SU-DHL-6 (cell line): ENCODE measurements at regions not wholly inside any gene's neighbourhood (a gene's known extent, or its start where the extent isn't known, plus 50 kb on each side); places are given as distances from the start of the nearest gene placed in this dataset.

Experiments
- H2AFZ ChIP-seq: fragments of 200-600 bp; sonication (generic); 2 replicates; pipeline ENCODE4 v1.6.1; 2014; ENCODE audit warnings: low read depth, mild to moderate bottlenecking, moderate library complexity, mixed read lengths, antibody characterized with exemption, low read length; ENCODE audit not compliant: severe bottlenecking
- H3F3A ChIP-seq: fragments of 200-600 bp; shearing (Covaris generic); 2 replicates; pipeline ENCODE4 v1.6.0; 2016; ENCODE audit warnings: antibody characterized with exemption, mild to moderate bottlenecking; ENCODE audit not compliant: insufficient read depth
- H3K27ac ChIP-seq: fragments of 200-600 bp; sonication (generic); 2 replicates; pipeline ENCODE4 v1.5.1; 2016; ENCODE audit warnings: low read depth, mild to moderate bottlenecking, low read length, moderate library complexity, mixed read lengths
- H3K27me3 ChIP-seq: fragments of 200-600 bp; sonication (generic), shearing (Covaris generic); 2 replicates; pipeline ENCODE4 v1.6.0; 2014; ENCODE audit warnings: mild to moderate bottlenecking, low read length
- H3K36me3 ChIP-seq: fragments of 200-600 bp; sonication (generic); 2 replicates; pipeline ENCODE4 v1.6.1; 2014; ENCODE audit warnings: mild to moderate bottlenecking, low read length, mixed read lengths
- H3K4me2 ChIP-seq: fragments of 300-600, 200-600 bp; shearing (Covaris generic), sonication (generic); 2 replicates; pipeline ENCODE4 v1.6.0; 2014; ENCODE audit warnings: low read length, low read depth, mild to moderate bottlenecking; ENCODE audit not compliant: poor library complexity, severe bottlenecking
- H3K4me3 ChIP-seq: fragments of 200-600 bp; sonication (generic); 2 replicates; pipeline ENCODE4 v1.5.1; 2014; ENCODE audit warnings: antibody characterized with exemption, low read length, mild to moderate bottlenecking, mixed read lengths; ENCODE audit not compliant: insufficient read depth, poor library complexity, severe bottlenecking
- H3K79me2 ChIP-seq: fragments of 200-600 bp; sonication (generic); 2 replicates; pipeline ENCODE4 v1.6.1; 2014; ENCODE audit warnings: mild to moderate bottlenecking, low read length, moderate library complexity; ENCODE audit not compliant: insufficient read depth
- H3K9ac ChIP-seq: fragments of 200-600 bp; sonication (generic); 2 replicates; pipeline ENCODE4 v1.7.0; 2014; ENCODE audit warnings: mild to moderate bottlenecking, low read length
- H3K9me2 ChIP-seq: fragments of 200-600 bp; sonication (generic); replicated peaks from 2 replicates; pipeline ENCODE4 v1.6.1; 2014; ENCODE audit warnings: low read length; ENCODE audit not compliant: insufficient read depth
- H3K9me3 ChIP-seq: fragments of 200-600 bp; sonication (generic); 2 replicates; pipeline ENCODE4 v1.6.1; 2014; ENCODE audit warnings: low read length, mixed read lengths; ENCODE audit not compliant: insufficient read depth
- H4K20me1 ChIP-seq: fragments of 200-600 bp; sonication (generic); 2 replicates; pipeline ENCODE4 v1.6.1; 2014; ENCODE audit warnings: low read depth, mild to moderate bottlenecking, antibody characterized with exemption, low read length, moderate library complexity, mixed read lengths
- CTCF ChIP-seq: fragments of 200-600 bp; sonication (generic); IDR thresholded peaks from one replicate; pipeline ENCODE4 v1.5.1; 2017; ENCODE audit warnings: antibody characterized with exemption, mild to moderate bottlenecking, low read length, moderate library complexity; ENCODE audit not compliant: insufficient read depth, poor library complexity, severe bottlenecking
- EZH2phosphoT487 ChIP-seq: fragments of 200-600 bp; sonication (generic), shearing (Covaris generic); conservative IDR thresholded peaks from 2 replicates; pipeline ENCODE4 v1.6.1; 2018; ENCODE audit warnings: mild to moderate bottlenecking, antibody characterized with exemption, low read length, moderate library complexity, mixed read lengths

- Histone ChIP-seq H3K36me3 (no peaks in the 10 kb centered on the region), H3K9ac (no peak overlapping the region), H3K4me2 (no peak overlapping the region), H4K20me1 (no peaks in the 10 kb centered on the region), H3K27ac (no peak overlapping the region), H3F3A (no peaks in the 10 kb centered on the region), H2AFZ (no peak overlapping the region), H3K9me3 (no peaks in the 10 kb centered on the region), H3K27me3 (no peaks in the 10 kb centered on the region), H3K79me2 (no peaks in the 10 kb centered on the region), H3K4me3 (no peak overlapping the region), H3K9me2 (no peaks in the 10 kb centered on the region)
- TF ChIP-seq CTCF (no peak), EZH2phosphoT487 (no peak)
Measured at GRCh38 chr7:46224363-46224762, 303.3 kb upstream of the IGFBP3 start.

GRCh38 chr7:46220066-46220630, 299.1 kb upstream of the IGFBP3 start:
- no peak for TF ChIP-seq CTCF
- no peak for TF ChIP-seq EZH2phosphoT487
- Histone ChIP-seq H3K36me3 (no peaks in the 10 kb centered on the region), H3K9me2 (no peaks in the 10 kb centered on the region; the same call in 1 of the 2 replicates), H2AFZ (no peak overlapping the region), H3K4me3 (no peak overlapping the region), H3K4me2 (no peak overlapping the region), H3K79me2 (no peaks in the 10 kb centered on the region), H3K9ac (no peak overlapping the region), H4K20me1 (no peaks in the 10 kb centered on the region), H3K27ac (no peak overlapping the region), H3K27me3 (no peaks in the 10 kb centered on the region), H3F3A (no peaks in the 10 kb centered on the region), H3K9me3 (no peaks in the 10 kb centered on the region)

GRCh38 chr7:46218461-46219200, 297.6 kb upstream of the IGFBP3 start:
- H3K27ac ChIP-seq, result no peak overlapping the region
- H3K79me2 ChIP-seq, result no peaks in the 10 kb centered on the region
- TF ChIP-seq CTCF, result no peak
- TF ChIP-seq EZH2phosphoT487, result no peak
- H3K4me2 ChIP-seq, result no peak overlapping the region
- H3K9me2 ChIP-seq, result no peaks in the 10 kb centered on the region; the same call in 1 of the 2 replicates
- no peaks in the 10 kb centered on the region for H3K36me3 ChIP-seq
- H2AFZ ChIP-seq, result no peak overlapping the region
- H3K4me3 ChIP-seq, result no peak overlapping the region
- no peak overlapping the region for H3K9ac ChIP-seq
- no peaks in the 10 kb centered on the region for H3K9me3 ChIP-seq
- H3F3A ChIP-seq, result no peaks in the 10 kb centered on the region
- H3K27me3 ChIP-seq, result no peaks in the 10 kb centered on the region
- no peaks in the 10 kb centered on the region for H4K20me1 ChIP-seq
